Calu3 (cell line): ENCODE measurements at regions not wholly inside any gene's neighbourhood (a gene's known extent, or its start where the extent isn't known, plus 50 kb on each side); places are given as distances from the start of the nearest gene placed in this dataset.
A peak's percentile ranks its signal among the peaks of the same experiment; 100 is the strongest.

Experiments
- BruUV-seq: library from RNA; stranded (reverse); fragments of 400-500 nt; replicated peaks from 2 replicates; lab custom pipeline; 2021; lab: Mats Ljungman, UMichigan
- CTCF ChIA-PET: fragments of 300-600 bp; sonication (Branson Sonifier 250); formaldehyde crosslinking; loops from one replicate; lab custom pipeline; 2022; ENCODE audit warnings: antibody characterized with exemption; lab: Charles Lee
- DNase-seq: peaks from one replicate; pipeline ENCODE4 v3.0.0; 2022
- H3K27ac Mint-ChIP-seq: one replicate; pipeline ENCODE4 v1.8.0; 2022; ENCODE audit warnings: mixed read lengths; ENCODE audit not compliant: unreplicated experiment
- H3K27me3 Mint-ChIP-seq: one replicate; pipeline ENCODE4 v1.8.0; 2022; ENCODE audit warnings: mixed read lengths; ENCODE audit not compliant: unreplicated experiment
- H3K36me3 Mint-ChIP-seq: one replicate; pipeline ENCODE4 v1.8.0; 2022; ENCODE audit warnings: mild to moderate bottlenecking, moderate library complexity, mixed read lengths; ENCODE audit not compliant: insufficient read depth, unreplicated experiment
- H3K4me1 Mint-ChIP-seq: one replicate; pipeline ENCODE4 v1.8.0; 2022; ENCODE audit warnings: mild to moderate bottlenecking, low read depth, mixed read lengths; ENCODE audit not compliant: unreplicated experiment
- H3K4me3 Mint-ChIP-seq: one replicate; pipeline ENCODE4 v1.8.0; 2022; ENCODE audit warnings: mild to moderate bottlenecking, low read depth, moderate library complexity, mixed read lengths; ENCODE audit not compliant: unreplicated experiment
- H3K9me3 Mint-ChIP-seq: one replicate; pipeline ENCODE4 v1.8.0; 2022; ENCODE audit warnings: low read depth, mixed read lengths; ENCODE audit not compliant: unreplicated experiment
- CTCF ChIP-seq: fragments of 200-600 bp; IDR thresholded peaks from one replicate; pipeline ENCODE4 v1.8.0; 2022; ENCODE audit warnings: antibody characterized with exemption; ENCODE audit not compliant: unreplicated experiment
- intact Hi-C: fragments of 100-400 bp; cut with micrococcal nuclease; formaldehyde crosslinking; loops from one replicate; pipeline ENCODE4 v1.10.0; 2022; ENCODE audit not compliant: unreplicated experiment

- CTCF ChIA-PET: interaction anchor here (1.9 kb wide), 1 partner anchor 257 kb away, joined by 11 read pairs; no protein-coding TSS in a partner anchor
- no peak overlapping the region for H3K4me3 Mint-ChIP-seq
- no peak for DNase-seq
- H3K27me3 Mint-ChIP-seq: peaks cover 14% of the 10 kb centered on the region
- no peaks in the 10 kb centered on the region for H3K36me3 Mint-ChIP-seq
- intact Hi-C loops: loop anchor here (1.0 to 10.0 kb wide), 3 partner anchors 257 to 956 kb away; partner anchors contain the start of gene RFESD
- BruUV-seq: no TSS peak
- no peak for TF ChIP-seq CTCF
- no peaks in the 10 kb centered on the region for H3K9me3 Mint-ChIP-seq
- H3K27ac Mint-ChIP-seq: no peak overlapping the region
- H3K4me1 Mint-ChIP-seq: no peaks in the 10 kb centered on the region
Observed at GRCh38 chr5:96601200-96601599, 61.0 kb upstream of the CAST start.

- CTCF ChIA-PET: interaction anchor here (1.9 kb wide), 1 partner anchor 258 kb away, joined by 11 read pairs; no protein-coding TSS in a partner anchor
- peak; percentile 73 for TF ChIP-seq CTCF
- Mint-ChIP-seq H3K4me3 (no peak overlapping the region), H3K9me3 (no peaks in the 10 kb centered on the region), H3K36me3 (no peaks in the 10 kb centered on the region), H3K27me3 (peaks cover 14% of the 10 kb centered on the region), H3K27ac (no peak overlapping the region), H3K4me1 (no peaks in the 10 kb centered on the region)
- no TSS peak for BruUV-seq
- intact Hi-C loops: loop anchor here (1.0 to 10.0 kb wide), 3 partner anchors 257 to 957 kb away; partner anchors contain the start of gene RFESD
- peak; percentile 79 for DNase-seq
Observed at GRCh38 chr5:96601715-96602244, 60.4 kb upstream of the CAST start.

- H3K27ac Mint-ChIP-seq: no peak overlapping the region
- no peaks in the 10 kb centered on the region for H3K4me1 Mint-ChIP-seq
- TF ChIP-seq CTCF: no peak
- H3K27me3 Mint-ChIP-seq: peaks cover 14% of the 10 kb centered on the region
- no TSS peak for BruUV-seq
- CTCF ChIA-PET: interaction anchor here (2.0 kb wide), 1 partner anchor 258 kb away, joined by 8 read pairs; no protein-coding TSS in a partner anchor
- no peaks in the 10 kb centered on the region for H3K36me3 Mint-ChIP-seq
- intact Hi-C loops: loop anchor here (10.0 kb wide), 1 partner anchor 958 kb away; the partner anchor contains the start of gene RFESD
- no peak for DNase-seq
- no peak overlapping the region for H3K4me3 Mint-ChIP-seq
- no peaks in the 10 kb centered on the region for H3K9me3 Mint-ChIP-seq
Observed at GRCh38 chr5:96602776-96603175, 59.4 kb upstream of the CAST start.

GRCh38 chr5:96605144-96605837, 56.9 kb upstream of the CAST start:
- CTCF ChIA-PET: no interaction called here

More at GRCh38 chr5:96605144-96605837, 56.9 kb upstream of the CAST start:
- peaks cover 3% of the 10 kb centered on the region for H3K9me3 Mint-ChIP-seq
- no peak overlapping the region for H3K4me3 Mint-ChIP-seq
- no TSS peak for BruUV-seq
- no peak overlapping the region for H3K27ac Mint-ChIP-seq
- H3K4me1 Mint-ChIP-seq: no peaks in the 10 kb centered on the region
- no peak for TF ChIP-seq CTCF
- H3K36me3 Mint-ChIP-seq: no peaks in the 10 kb centered on the region
- intact Hi-C loops: loop anchor here (10.0 kb wide), 1 partner anchor 960 kb away; the partner anchor contains the start of gene RFESD
- peaks cover 13% of the 10 kb centered on the region for H3K27me3 Mint-ChIP-seq
- DNase-seq: no peak
